ENCODE measurements at regions not wholly inside any gene's neighbourhood (a gene's known extent, or its start where the extent isn't known, plus 50 kb on each side); places are given as distances from the start of the nearest gene placed in this dataset.

GRCh38 chr5:153257381-153257780, 233.1 kb upstream of the GRIA1 start:
- no peak overlapping the region for H3K4me3 ChIP-seq
- H3K36me3 ChIP-seq = no peaks in the 10 kb centered on the region
- H3K9me3 ChIP-seq = no peaks in the 10 kb centered on the region
- no peak for TF ChIP-seq EP300 (IDR thresholded peaks at IDR 0.05; ENCODE audit: low read depth)
- no peak for TF ChIP-seq POLR2AphosphoS5 (IDR thresholded peaks at IDR 0.05)
- no peak for TF ChIP-seq POLR2A (IDR thresholded peaks at IDR 0.05)
- TF ChIP-seq CTCF (IDR thresholded peaks at IDR 0.05) = no peak
- H3K4me1 ChIP-seq = no peaks in the 10 kb centered on the region
- no peak overlapping the region for H3K27ac ChIP-seq
- DNase-seq = no peak
- intact Hi-C loops (cut with DNase I; ENCODE audit: low total_unique reads) (no loop called here), in situ Hi-C loops (cut with MboI; ENCODE audit: low pct_ligation_motif_present in 1 of 4, low pct_unique_long_range_greater_than_20kb in 1 of 4, low sequenced_read_pairs in 3 of 4) (no loop called here)
- H3K27me3 ChIP-seq = no peaks in the 10 kb centered on the region

- Histone ChIP-seq H3K4me1 (no peaks in the 10 kb centered on the region), H3K36me3 (no peaks in the 10 kb centered on the region), H3K27ac (no peak overlapping the region), H3K9me3 (no peaks in the 10 kb centered on the region), H3K27me3 (no peaks in the 10 kb centered on the region), H3K4me3 (no peak overlapping the region)
- in situ Hi-C loops (cut with MboI; ENCODE audit: low pct_ligation_motif_present in 1 of 4, low pct_unique_long_range_greater_than_20kb in 1 of 4, low sequenced_read_pairs in 3 of 4) = no loop called here
- WGBS, 2 donors (ENCODE audit: low coverage in 1 of 2) = 69 to 83% methylated on average over 3 of the region's 3 CpGs
- no peak for DNase-seq
- intact Hi-C loops (cut with DNase I; ENCODE audit: low total_unique reads) = no loop called here
- TF ChIP-seq POLR2A (IDR thresholded peaks at IDR 0.05) (no peak), EP300 (IDR thresholded peaks at IDR 0.05; ENCODE audit: low read depth) (no peak), CTCF (IDR thresholded peaks at IDR 0.05) (no peak), POLR2AphosphoS5 (IDR thresholded peaks at IDR 0.05) (no peak)
These were observed 232.0 kb upstream of the GRIA1 start for GRCh38 chr5:153258469-153258868.

GRCh38 chr5:153267506-153267905, 223.0 kb upstream of the GRIA1 start:
- intact Hi-C loops (cut with DNase I; ENCODE audit: low total_unique reads) = no loop called here
- no peaks in the 10 kb centered on the region for H3K36me3 ChIP-seq
- H3K4me1 ChIP-seq = no peaks in the 10 kb centered on the region
- in situ Hi-C loops (cut with MboI; ENCODE audit: low pct_ligation_motif_present in 1 of 4, low pct_unique_long_range_greater_than_20kb in 1 of 4, low sequenced_read_pairs in 3 of 4) = no loop called here
- no peak for DNase-seq
- H3K9me3 ChIP-seq = no peaks in the 10 kb centered on the region
- no peak overlapping the region for H3K27ac ChIP-seq
- no peak for TF ChIP-seq POLR2A (IDR thresholded peaks at IDR 0.05)
- no peak for TF ChIP-seq EP300 (IDR thresholded peaks at IDR 0.05; ENCODE audit: low read depth)
- TF ChIP-seq CTCF (IDR thresholded peaks at IDR 0.05) = no peak
- no peak for TF ChIP-seq POLR2AphosphoS5 (IDR thresholded peaks at IDR 0.05)
- no peak overlapping the region for H3K4me3 ChIP-seq
- no peaks in the 10 kb centered on the region for H3K27me3 ChIP-seq

GRCh38 chr5:153275695-153276094, 214.8 kb upstream of the GRIA1 start:
- Histone ChIP-seq H3K27me3 (no peaks in the 10 kb centered on the region), H3K36me3 (no peaks in the 10 kb centered on the region), H3K27ac (no peak overlapping the region), H3K9me3 (no peaks in the 10 kb centered on the region), H3K4me3 (no peak overlapping the region), H3K4me1 (no peaks in the 10 kb centered on the region)
- intact Hi-C loops (cut with DNase I; ENCODE audit: low total_unique reads) = no loop called here
- DNase-seq = no peak
- 35 to 53% methylated on average over 3 of the region's 3 CpGs for WGBS, 2 donors (ENCODE audit: low coverage in 1 of 2)
- TF ChIP-seq POLR2AphosphoS5 (IDR thresholded peaks at IDR 0.05) (no peak), EP300 (IDR thresholded peaks at IDR 0.05; ENCODE audit: low read depth) (no peak), POLR2A (IDR thresholded peaks at IDR 0.05) (no peak), CTCF (IDR thresholded peaks at IDR 0.05) (no peak)
- in situ Hi-C loops (cut with MboI; ENCODE audit: low pct_ligation_motif_present in 1 of 4, low pct_unique_long_range_greater_than_20kb in 1 of 4, low sequenced_read_pairs in 3 of 4) = no loop called here
